H1 (cell line): ENCODE measurements at regions not wholly inside any gene's neighbourhood (a gene's known extent, or its start where the extent isn't known, plus 50 kb on each side); places are given as distances from the start of the nearest gene placed in this dataset.

Experiments
- CTCF ChIA-PET: fragments of 300-600 bp; sonication (Branson Sonifier 250); formaldehyde crosslinking; loops from one replicate; lab custom pipeline; 2021; ENCODE audit not compliant: partially characterized antibody; lab: Charles Lee
- POLR2A ChIA-PET: fragments of 300-600 bp; sonication (Branson Sonifier 250); formaldehyde crosslinking; loops from one replicate; lab custom pipeline; 2021; ENCODE audit warnings: inconsistent platforms; ENCODE audit not compliant: partially characterized antibody; lab: Charles Lee
- DNase-seq, 2 experiments: peaks; one replicate each; pipeline versions ENCODE4 v3.0.0 to v3.0.0-alpha.2; 2010 to 2022; ENCODE audit warnings: low spot score in 2 of 2, low read depth in 1 of 2, mixed read lengths in 1 of 2
- FAIRE-seq: peaks from 2 replicates; lab custom pipeline; 2011; peaks lifted over from hg19 to GRCh38; lab: Jason Lieb, UNC
- H2AFZ ChIP-seq: 2 replicates; pipeline ENCODE4 v1.8.1; 2012; ENCODE audit warnings: low read length, inconsistent platforms
- H2AK5ac ChIP-seq: 2 replicates; pipeline ENCODE4 v1.6.1; 2013; ENCODE audit warnings: low read depth, low read length
- H2BK120ac ChIP-seq: replicated peaks from 2 replicates; pipeline ENCODE3; 2013; ENCODE audit warnings: low read depth, low read length, inconsistent platforms
- H2BK12ac ChIP-seq: 2 replicates; pipeline ENCODE4 v1.6.1; 2013; ENCODE audit warnings: low read depth, low read length
- H2BK15ac ChIP-seq: 2 replicates; pipeline ENCODE4 v1.6.1; 2013; ENCODE audit warnings: low read length
- H2BK20ac ChIP-seq: 2 replicates; pipeline ENCODE4 v1.6.1; 2013; ENCODE audit warnings: low read length
- H2BK5ac ChIP-seq: 2 replicates; pipeline ENCODE4 v1.6.1; 2013; ENCODE audit warnings: low read depth, low read length
- H3K14ac ChIP-seq: 2 replicates; pipeline ENCODE4 v1.6.1; 2013; ENCODE audit warnings: inconsistent platforms; ENCODE audit not compliant: insufficient read length
- H3K18ac ChIP-seq: 2 replicates; pipeline ENCODE4 v1.6.1; 2013; ENCODE audit warnings: low read length; ENCODE audit errors: extremely low read depth
- H3K23ac ChIP-seq: 2 replicates; pipeline ENCODE4 v1.6.1; 2013; ENCODE audit warnings: inconsistent platforms; ENCODE audit not compliant: insufficient read length
- H3K23me2 ChIP-seq: 2 replicates; pipeline ENCODE4 v1.6.1; 2013; ENCODE audit warnings: low read depth, low read length
- H3K27ac ChIP-seq: 2 replicates; pipeline ENCODE4 v1.6.1; 2011; ENCODE audit warnings: low read depth, low read length, inconsistent platforms
- H3K27me3 ChIP-seq, 4 experiments: replicated peaks in 1 of 4; 1 replicate in 1 of 4; 2 replicates in 3 of 4; pipeline versions ENCODE4 v1.6.1 to v1.8.1; 2011 to 2013; ENCODE audit warnings: low read length in 3 of 4, mild to moderate bottlenecking in 3 of 4, inconsistent platforms in 2 of 4, mixed read lengths in 2 of 4, moderate library complexity in 1 of 4; ENCODE audit not compliant: control insufficient read depth in 3 of 4, insufficient read depth in 3 of 4; ENCODE audit errors: extremely low read depth in 1 of 4
- H3K36me3 ChIP-seq, 4 experiments: 2 replicates each; pipeline versions ENCODE4 v1.6.1 to v1.8.1; 2011 to 2013; ENCODE audit warnings: mild to moderate bottlenecking in 4 of 4, low read length in 3 of 4, moderate library complexity in 2 of 4, control low read depth in 1 of 4, inconsistent platforms in 1 of 4; ENCODE audit not compliant: insufficient read depth in 4 of 4, control insufficient read depth in 2 of 4
- H3K4ac ChIP-seq: replicated peaks from 2 replicates; pipeline ENCODE3; 2013; ENCODE audit warnings: low read length, low read depth, mixed read lengths, inconsistent platforms; ENCODE audit not compliant: insufficient read length
- H3K4me1 ChIP-seq, 4 experiments: replicated peaks in 1 of 4; 1 replicate in 1 of 4; 2 replicates in 3 of 4; pipeline versions ENCODE4 v1.6.1 to v1.8.1; 2011 to 2013; ENCODE audit warnings: low read length in 3 of 4, inconsistent platforms in 2 of 4, mixed read lengths in 1 of 4; ENCODE audit not compliant: insufficient read depth in 4 of 4, control insufficient read depth in 3 of 4
- H3K4me2 ChIP-seq, 2 experiments: 2 replicates each; pipeline versions ENCODE4 v1.6.1 to v1.8.1; 2011 to 2013; ENCODE audit warnings: low read depth in 2 of 2, low read length in 2 of 2, control low read depth in 1 of 2, inconsistent platforms in 1 of 2, mild to moderate bottlenecking in 1 of 2; ENCODE audit not compliant: insufficient read depth in 1 of 2
- H3K4me3 ChIP-seq, 4 experiments: fragments of 200-600, 300-600 bp in 1 of 4; sonication (generic), shearing (Covaris generic), sonication (Bioruptor Twin) in 1 of 4; 2 replicates each; pipeline versions ENCODE4 v1.5.1 to v1.8.1; 2011 to 2016; ENCODE audit warnings: low read length in 4 of 4, low read depth in 3 of 4, control low read depth in 2 of 4, inconsistent platforms in 2 of 4, mild to moderate bottlenecking in 2 of 4, mixed read lengths in 1 of 4, moderate library complexity in 1 of 4; ENCODE audit not compliant: insufficient read depth in 2 of 4; ENCODE audit errors: extremely low read depth in 1 of 4
- H3K56ac ChIP-seq: replicated peaks from 2 replicates; pipeline ENCODE3; 2013; ENCODE audit warnings: low read depth, mild to moderate bottlenecking, mixed read lengths, low read length, inconsistent platforms; ENCODE audit not compliant: insufficient read length
- H3K79me1 ChIP-seq: 2 replicates; pipeline ENCODE4 v1.6.1; 2013; ENCODE audit warnings: low read depth, low read length, control low read depth
- H3K79me2 ChIP-seq, 2 experiments: 2 replicates each; pipeline versions ENCODE4 v1.6.1 to v1.8.1; 2012 to 2013; ENCODE audit warnings: low read length in 2 of 2, mild to moderate bottlenecking in 2 of 2, inconsistent platforms in 1 of 2; ENCODE audit not compliant: insufficient read depth in 2 of 2, control insufficient read depth in 1 of 2
- H3K9ac ChIP-seq, 4 experiments: replicated peaks in 1 of 4; 1 replicate in 1 of 4; 2 replicates in 3 of 4; pipeline versions ENCODE4 v1.6.1 to v1.8.1; 2011 to 2013; ENCODE audit warnings: low read depth in 3 of 4, low read length in 3 of 4, control low read depth in 2 of 4, mild to moderate bottlenecking in 2 of 4, moderate library complexity in 2 of 4, inconsistent platforms in 1 of 4; ENCODE audit errors: extremely low read depth in 1 of 4
- H3K9me3 ChIP-seq, 2 experiments: 2 replicates each; pipeline versions ENCODE4 v1.6.1 to v1.8.1; 2012 to 2013; ENCODE audit warnings: mild to moderate bottlenecking in 2 of 2, moderate library complexity in 2 of 2, control low read depth in 1 of 2, inconsistent platforms in 1 of 2, low read depth in 1 of 2, low read length in 1 of 2, mixed read lengths in 1 of 2; ENCODE audit not compliant: insufficient read depth in 2 of 2
- H4K20me1 ChIP-seq, 2 experiments: replicated peaks in 1 of 2; 2 replicates each; pipeline versions ENCODE3 to v1.8.1; 2011 to 2013; ENCODE audit warnings: inconsistent platforms in 2 of 2, low read length in 2 of 2, mild to moderate bottlenecking in 1 of 2; ENCODE audit not compliant: insufficient read depth in 2 of 2, control insufficient read depth in 1 of 2
- H4K5ac ChIP-seq: 2 replicates; pipeline ENCODE4 v1.6.1; 2013; ENCODE audit warnings: low read length, low read depth, mixed read lengths, inconsistent platforms; ENCODE audit not compliant: insufficient read length
- H4K8ac ChIP-seq: 2 replicates; pipeline ENCODE4 v1.8.0; 2013; ENCODE audit warnings: mild to moderate bottlenecking, moderate library complexity, low read length, inconsistent platforms; ENCODE audit not compliant: insufficient read depth; ENCODE audit errors: extremely low read depth
- H4K91ac ChIP-seq: replicated peaks from 2 replicates; pipeline ENCODE3; 2013; ENCODE audit warnings: low read length, mixed read lengths, inconsistent platforms; ENCODE audit not compliant: insufficient read length
- ASH2L ChIP-seq: fragments of 200-600, 300-600 bp; sonication (generic); IDR thresholded peaks from one replicate; pipeline ENCODE4 v1.7.1; 2017; ENCODE audit warnings: low read length
- CBX5 ChIP-seq: fragments of 300-800, 300-1000 bp; sonication (generic); IDR thresholded peaks from 2 replicates; pipeline ENCODE4 v1.7.1; 2016; ENCODE audit warnings: antibody characterized with exemption, low read length, low read depth
- CHD1 ChIP-seq: IDR thresholded peaks from 2 replicates; pipeline ENCODE4 v1.6.1; 2012; ENCODE audit warnings: low read depth, low read length, improper control_type of control experiment
- JUND ChIP-seq: IDR thresholded peaks from 2 replicates; pipeline ENCODE4 v1.6.1; 2011; ENCODE audit warnings: mild to moderate bottlenecking, improper control_type of control experiment, low read length
- KDM5A ChIP-seq: fragments of 200-600 bp; IDR thresholded peaks from 2 replicates; pipeline ENCODE4 v1.7.1; 2012; ENCODE audit warnings: mild to moderate bottlenecking, low read length, inconsistent platforms, mixed read lengths
- POU5F1 ChIP-seq: IDR thresholded peaks from 2 replicates; pipeline ENCODE4 v1.6.1; 2011; ENCODE audit warnings: low read depth, mild to moderate bottlenecking, low read length, moderate library complexity
- RFX5 ChIP-seq: IDR thresholded peaks from 2 replicates; pipeline ENCODE4 v1.6.1; 2011; ENCODE audit warnings: low read depth, low read length, improper control_type of control experiment, borderline replicate concordance
- RNF2 ChIP-seq: fragments of 200-900, 300-1000 bp; sonication (generic); IDR thresholded peaks from 2 replicates; pipeline ENCODE4 v1.7.1; 2016; ENCODE audit warnings: borderline replicate concordance, low read depth, mild to moderate bottlenecking, antibody characterized with exemption, low read length; ENCODE audit not compliant: poor library complexity, severe bottlenecking; ENCODE audit errors: missing control alignments
- TAF1 ChIP-seq: IDR thresholded peaks from 2 replicates; pipeline ENCODE4 v1.6.1; 2011; ENCODE audit warnings: mild to moderate bottlenecking, low read depth, low read length
- TCF12 ChIP-seq: IDR thresholded peaks from 2 replicates; pipeline ENCODE4 v1.6.1; 2011; ENCODE audit warnings: low read depth, mild to moderate bottlenecking, low read length
- WGBS, 2 experiments: shearing (Covaris generic) in 1 of 2; methylation state at CpG; one replicate each; pipeline versions ENCODE4 v1.1.6 to v1.1.7; 2013 to 2015; ENCODE audit warnings: low lambda C conversion rate in 2 of 2, mixed read lengths in 2 of 2, inconsistent platforms in 1 of 2, low coverage in 1 of 2, missing lambda C conversion rate in 1 of 2; ENCODE audit not compliant: insufficient replicate concordance in 2 of 2, insufficient coverage in 1 of 2, insufficient read length in 1 of 2; ENCODE audit errors: extremely low coverage in 1 of 2, missing lambda C conversion rate in 1 of 2; 5-methylcytosine and 5-hydroxymethylcytosine counted together
- TF ChIP-seq, protein P1 (sequence below): IDR thresholded peaks from 2 replicates; pipeline ENCODE4 v1.6.1; 2011; ENCODE audit warnings: low read length, improper control_type of control experiment
- TF ChIP-seq, protein P2 (sequence below): IDR thresholded peaks from 2 replicates; pipeline ENCODE4 v1.6.1; 2011; ENCODE audit warnings: low read depth, mild to moderate bottlenecking, low read length; ENCODE audit not compliant: insufficient read depth

GRCh38 chr10:4532011-4532410 is 294.0 kb upstream of the AKR1E2 start:
- H2AK5ac ChIP-seq: no peak overlapping the region
- no peak overlapping the region for H3K23ac ChIP-seq
- no peak overlapping the region for H3K14ac ChIP-seq
- DNase-seq (no peak), FAIRE-seq (no peak)
- CTCF ChIA-PET: no interaction called here
- no peaks in the 10 kb centered on the region for H3K4me1 ChIP-seq
- no peak overlapping the region for H4K91ac ChIP-seq
- no peak overlapping the region for H2AFZ ChIP-seq
- H3K27ac ChIP-seq: no peak overlapping the region
- H3K4ac ChIP-seq: no peak overlapping the region
- no peak overlapping the region for H2BK12ac ChIP-seq
- H3K23me2 ChIP-seq: no peaks in the 10 kb centered on the region
- no peaks in the 10 kb centered on the region for H3K27me3 ChIP-seq
- H3K56ac ChIP-seq: no peak overlapping the region
- H4K5ac ChIP-seq: no peak overlapping the region
- no peak overlapping the region for H2BK20ac ChIP-seq
- POLR2A ChIA-PET: no interaction called here
- no peak overlapping the region for H3K18ac ChIP-seq
- H3K9me3 ChIP-seq: no peaks in the 10 kb centered on the region
- no peak overlapping the region for H4K8ac ChIP-seq
- H3K4me3 ChIP-seq: no peak overlapping the region
- no peak overlapping the region for H2BK120ac ChIP-seq
- H4K20me1 ChIP-seq: no peaks in the 10 kb centered on the region
- no peaks in the 10 kb centered on the region for H3K79me1 ChIP-seq
- H2BK15ac ChIP-seq: no peak overlapping the region
- no peak overlapping the region for H2BK5ac ChIP-seq
- H3K9ac ChIP-seq: no peak overlapping the region
- 93% methylated on average over 1 of the region's 1 CpG; no CpG with 5 or more reads in 1 of the 2 experiments for WGBS, 2 experiments
- H3K36me3 ChIP-seq: no peaks in the 10 kb centered on the region
- TF ChIP-seq ASH2L (no peak), TCF12 (no peak), CHD1 (no peak), JUND (no peak), TAF1 (no peak), CBX5 (no peak), RNF2 (no peak), POU5F1 (no peak), KDM5A (no peak), RFX5 (no peak)
- TF ChIP-seq, protein P1, sequence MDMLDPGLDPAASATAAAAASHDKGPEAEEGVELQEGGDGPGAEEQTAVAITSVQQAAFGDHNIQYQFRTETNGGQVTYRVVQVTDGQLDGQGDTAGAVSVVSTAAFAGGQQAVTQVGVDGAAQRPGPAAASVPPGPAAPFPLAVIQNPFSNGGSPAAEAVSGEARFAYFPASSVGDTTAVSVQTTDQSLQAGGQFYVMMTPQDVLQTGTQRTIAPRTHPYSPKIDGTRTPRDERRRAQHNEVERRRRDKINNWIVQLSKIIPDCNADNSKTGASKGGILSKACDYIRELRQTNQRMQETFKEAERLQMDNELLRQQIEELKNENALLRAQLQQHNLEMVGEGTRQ: no peak
- TF ChIP-seq, protein P2, sequence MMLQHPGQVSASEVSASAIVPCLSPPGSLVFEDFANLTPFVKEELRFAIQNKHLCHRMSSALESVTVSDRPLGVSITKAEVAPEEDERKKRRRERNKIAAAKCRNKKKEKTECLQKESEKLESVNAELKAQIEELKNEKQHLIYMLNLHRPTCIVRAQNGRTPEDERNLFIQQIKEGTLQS: no peak
- no peaks in the 10 kb centered on the region for H3K79me2 ChIP-seq
- no peak overlapping the region for H3K4me2 ChIP-seq
